Stimulated activated effector memory CD8-positive, alpha-beta T cell treated with anti-CD3 and anti-CD28 coated beads, Interleukin-12 subunit alpha, Interleukin-12 subunit beta, amount 100 ng/mL, for 72 hours (primary cell): ENCODE measurements at regions not wholly inside any gene's neighbourhood (a gene's known extent, or its start where the extent isn't known, plus 50 kb on each side); places are given as distances from the start of the nearest gene placed in this dataset.

Experiments used
- ATAC-seq: fragments of 150-1000 bp; cut with Tn5 transposase; 2 replicates; pipeline ENCODE4 v1.10.0; 2021
- DNase-seq, 2 donors: peaks; one replicate each; pipeline ENCODE4 v3.0.0; 2021 to 2022; ENCODE audit warnings: low spot score in 2 of 2
- H3K27ac Mint-ChIP-seq: one replicate; pipeline ENCODE4 v1.8.0; 2022; ENCODE audit warnings: mild to moderate bottlenecking, mixed read lengths
- H3K36me3 Mint-ChIP-seq: one replicate; pipeline ENCODE4 v1.8.0; 2022; ENCODE audit warnings: mild to moderate bottlenecking, mixed read lengths
- H3K4me1 Mint-ChIP-seq: one replicate; pipeline ENCODE4 v1.8.0; 2022; ENCODE audit warnings: mixed read lengths
- H3K4me3 Mint-ChIP-seq: one replicate; pipeline ENCODE4 v1.8.0; 2022; ENCODE audit warnings: mild to moderate bottlenecking, mixed read lengths
- H3K9me3 Mint-ChIP-seq: one replicate; pipeline ENCODE4 v1.8.0; 2022; ENCODE audit warnings: mixed read lengths

GRCh38 chr4:171599628-171600027, 213.6 kb upstream of the GALNTL6 start:
- H3K27ac Mint-ChIP-seq, result no peak overlapping the region

GRCh38 chr4:171594293-171594692, 218.9 kb upstream of the GALNTL6 start:
- ATAC-seq (no peak), DNase-seq (no peak)
- Mint-ChIP-seq H3K4me1 (no peaks in the 10 kb centered on the region), H3K36me3 (no peaks in the 10 kb centered on the region), H3K4me3 (no peak overlapping the region), H3K27ac (no peak overlapping the region), H3K9me3 (peaks cover 18% of the 10 kb centered on the region)

More at GRCh38 chr4:171599628-171600027, 213.6 kb upstream of the GALNTL6 start:
- no peak overlapping the region for H3K4me3 Mint-ChIP-seq
- DNase-seq (no peak), ATAC-seq (no peak)
- H3K9me3 Mint-ChIP-seq, result peaks cover 9% of the 10 kb centered on the region
- no peaks in the 10 kb centered on the region for H3K36me3 Mint-ChIP-seq
- no peaks in the 10 kb centered on the region for H3K4me1 Mint-ChIP-seq

- DNase-seq, result no peak
- Mint-ChIP-seq H3K36me3 (no peaks in the 10 kb centered on the region), H3K9me3 (peaks cover 17% of the 10 kb centered on the region), H3K4me3 (no peak overlapping the region), H3K27ac (no peak overlapping the region), H3K4me1 (no peaks in the 10 kb centered on the region)
- ATAC-seq, result no peak
Observed at GRCh38 chr4:171590716-171591115, 222.5 kb upstream of the GALNTL6 start.

- Mint-ChIP-seq H3K4me3 (no peak overlapping the region), H3K36me3 (no peaks in the 10 kb centered on the region), H3K9me3 (peaks cover 17% of the 10 kb centered on the region), H3K27ac (no peak overlapping the region), H3K4me1 (no peaks in the 10 kb centered on the region)
- ATAC-seq (no peak), DNase-seq (no peak)
Observed at GRCh38 chr4:171588764-171589163, 224.4 kb upstream of the GALNTL6 start.

- Mint-ChIP-seq H3K27ac (no peak overlapping the region), H3K36me3 (no peaks in the 10 kb centered on the region), H3K4me1 (no peaks in the 10 kb centered on the region), H3K4me3 (no peak overlapping the region), H3K9me3 (peaks cover 17% of the 10 kb centered on the region)
- no peak for ATAC-seq
- no peak for DNase-seq
Observed at GRCh38 chr4:171588051-171588545, 225.1 kb upstream of the GALNTL6 start.

- Mint-ChIP-seq H3K9me3 (no peaks in the 10 kb centered on the region), H3K27ac (no peak overlapping the region), H3K36me3 (no peaks in the 10 kb centered on the region), H3K4me3 (no peak overlapping the region), H3K4me1 (no peaks in the 10 kb centered on the region)
- DNase-seq (no peak), ATAC-seq (no peak)
Observed at GRCh38 chr4:171583790-171584189, 229.4 kb upstream of the GALNTL6 start.

- Mint-ChIP-seq H3K4me1 (no peaks in the 10 kb centered on the region), H3K4me3 (no peak overlapping the region), H3K9me3 (no peaks in the 10 kb centered on the region), H3K27ac (no peak overlapping the region), H3K36me3 (no peaks in the 10 kb centered on the region)
- DNase-seq (no peak), ATAC-seq (no peak)
Observed at GRCh38 chr4:171582961-171583581, 230.1 kb upstream of the GALNTL6 start.

GRCh38 chr4:171573181-171573580, 240.0 kb upstream of the GALNTL6 start:
- no peak for ATAC-seq
- no peak for DNase-seq
- H3K4me3 Mint-ChIP-seq, result no peak overlapping the region
- H3K27ac Mint-ChIP-seq, result no peak overlapping the region
- H3K4me1 Mint-ChIP-seq, result no peaks in the 10 kb centered on the region
- H3K36me3 Mint-ChIP-seq, result no peaks in the 10 kb centered on the region
- peaks cover 12% of the 10 kb centered on the region for H3K9me3 Mint-ChIP-seq

GRCh38 chr4:171565130-171565788, 247.9 kb upstream of the GALNTL6 start:
- Mint-ChIP-seq H3K9me3 (peaks cover 16% of the 10 kb centered on the region), H3K27ac (no peak overlapping the region), H3K4me1 (no peaks in the 10 kb centered on the region), H3K36me3 (no peaks in the 10 kb centered on the region), H3K4me3 (no peak overlapping the region)
- DNase-seq (no peak), ATAC-seq (no peak)

- H3K4me3 Mint-ChIP-seq, result no peak overlapping the region
- H3K27ac Mint-ChIP-seq, result no peak overlapping the region
- no peak for DNase-seq
- peaks cover 16% of the 10 kb centered on the region for H3K9me3 Mint-ChIP-seq
- no peaks in the 10 kb centered on the region for H3K4me1 Mint-ChIP-seq
- no peaks in the 10 kb centered on the region for H3K36me3 Mint-ChIP-seq
- no peak for ATAC-seq
Observed at GRCh38 chr4:171561419-171561818, 251.8 kb upstream of the GALNTL6 start.

- Mint-ChIP-seq H3K4me1 (no peaks in the 10 kb centered on the region), H3K27ac (no peak overlapping the region), H3K9me3 (peaks cover 18% of the 10 kb centered on the region), H3K36me3 (no peaks in the 10 kb centered on the region), H3K4me3 (no peak overlapping the region)
- DNase-seq (no peak), ATAC-seq (no peak)
Observed at GRCh38 chr4:171553961-171554360, 259.2 kb upstream of the GALNTL6 start.

GRCh38 chr4:171542640-171543039, 270.6 kb upstream of the GALNTL6 start:
- Mint-ChIP-seq H3K4me1 (no peaks in the 10 kb centered on the region), H3K27ac (no peak overlapping the region), H3K4me3 (no peak overlapping the region), H3K9me3 (peaks cover 29% of the 10 kb centered on the region), H3K36me3 (no peaks in the 10 kb centered on the region)
- ATAC-seq (no peak), DNase-seq (no peak)

GRCh38 chr4:171538601-171539100, 274.6 kb upstream of the GALNTL6 start:
- no peak for ATAC-seq
- Mint-ChIP-seq H3K36me3 (no peaks in the 10 kb centered on the region), H3K9me3 (peaks cover 21% of the 10 kb centered on the region), H3K4me1 (no peaks in the 10 kb centered on the region), H3K27ac (no peak overlapping the region), H3K4me3 (no peak overlapping the region)
- DNase-seq, result no peak

GRCh38 chr4:171534391-171534790, 278.8 kb upstream of the GALNTL6 start:
- DNase-seq (no peak), ATAC-seq (no peak)
- Mint-ChIP-seq H3K9me3 (peaks cover 16% of the 10 kb centered on the region), H3K36me3 (no peaks in the 10 kb centered on the region), H3K4me3 (no peak overlapping the region), H3K4me1 (no peaks in the 10 kb centered on the region), H3K27ac (no peak overlapping the region)

- ATAC-seq, result no peak
- H3K4me3 Mint-ChIP-seq, result no peak overlapping the region
- H3K9me3 Mint-ChIP-seq, result peaks cover 10% of the 10 kb centered on the region
- H3K27ac Mint-ChIP-seq, result no peak overlapping the region
- no peak for DNase-seq
- H3K4me1 Mint-ChIP-seq, result no peaks in the 10 kb centered on the region
- no peaks in the 10 kb centered on the region for H3K36me3 Mint-ChIP-seq
Observed at GRCh38 chr4:171532968-171533367, 280.2 kb upstream of the GALNTL6 start.

GRCh38 chr4:171524903-171525302, 288.3 kb upstream of the GALNTL6 start:
- Mint-ChIP-seq H3K4me1 (no peaks in the 10 kb centered on the region), H3K9me3 (peaks cover 4% of the 10 kb centered on the region), H3K27ac (no peak overlapping the region), H3K36me3 (no peaks in the 10 kb centered on the region), H3K4me3 (no peak overlapping the region)
- ATAC-seq (no peak), DNase-seq (no peak)
